ENCODE measurements at regions not wholly inside any gene's neighbourhood (a gene's known extent, or its start where the extent isn't known, plus 50 kb on each side); places are given as distances from the start of the nearest gene placed in this dataset.

- no peak for DNase-seq
- Mint-ChIP-seq H3K9me3 (peaks cover 0 to 15% (median 6%) of the 10 kb centered on the region in 7 donors), H3K27ac (no peak overlapping the region), H3K4me1 (peaks cover 0 to 3% (median 0%) of the 10 kb centered on the region in 4 donors), H3K27me3 (peaks cover 32% of the 10 kb centered on the region), H3K36me3 (no peaks in the 10 kb centered on the region), H3K4me3 (no peak overlapping the region)
- H3K27me3 ChIP-seq (ENCODE audit: control insufficient read depth, insufficient read depth, low read length), result peaks cover 13% of the 10 kb centered on the region
- H3K4me1 ChIP-seq (ENCODE audit: control insufficient read depth, insufficient read depth, low read length, poor library complexity, severe bottlenecking), result no peaks in the 10 kb centered on the region
- ATAC-seq (ENCODE audit: low read depth in 2 of 2), result no peak
- no peak overlapping the region for H3K4me3 ChIP-seq (ENCODE audit: low read depth, low read length)
- peaks cover 3 to 7% of the 10 kb centered on the region in 2 experiments for H3K9me3 ChIP-seq (ENCODE audit: control insufficient read depth in 2 of 2, low read length in 2 of 2)
- no peaks in the 10 kb centered on the region for H3K36me3 ChIP-seq (ENCODE audit: control insufficient read depth, insufficient read depth, low read length)
- no peak overlapping the region for H3K27ac ChIP-seq (ENCODE audit: insufficient read depth, low read length, poor library complexity, severe bottlenecking)
Measured at GRCh38 chr6:16987996-16988395, 113.9 kb upstream of the STMND1 start.

GRCh38 chr6:16985513-16986284 is 116.2 kb upstream of the STMND1 start:
- Mint-ChIP-seq H3K9me3 (peaks cover 0 to 15% (median 4%) of the 10 kb centered on the region in 7 donors), H3K36me3 (no peaks in the 10 kb centered on the region), H3K27me3 (peaks cover 29% of the 10 kb centered on the region), H3K4me3 (no peak overlapping the region), H3K27ac (no peak overlapping the region), H3K4me1 (peaks cover 0 to 3% (median 0%) of the 10 kb centered on the region in 4 donors)
- Histone ChIP-seq H3K27ac (ENCODE audit: insufficient read depth, low read length, poor library complexity, severe bottlenecking) (no peak overlapping the region), H3K36me3 (ENCODE audit: control insufficient read depth, insufficient read depth, low read length) (no peaks in the 10 kb centered on the region), H3K4me1 (ENCODE audit: control insufficient read depth, insufficient read depth, low read length, poor library complexity, severe bottlenecking) (no peaks in the 10 kb centered on the region), H3K4me3 (ENCODE audit: low read depth, low read length) (no peak overlapping the region), H3K27me3 (ENCODE audit: control insufficient read depth, insufficient read depth, low read length) (peaks cover 10% of the 10 kb centered on the region), H3K9me3 (ENCODE audit: control insufficient read depth in 2 of 2, low read length in 2 of 2) (peaks cover 3 to 7% of the 10 kb centered on the region in 2 experiments)
- no peak for ATAC-seq (ENCODE audit: low read depth in 2 of 2)
- DNase-seq, result no peak

GRCh38 chr6:16982807-16983206 is 119.0 kb upstream of the STMND1 start:
- Histone ChIP-seq H3K4me1 (ENCODE audit: control insufficient read depth, insufficient read depth, low read length, poor library complexity, severe bottlenecking) (no peaks in the 10 kb centered on the region), H3K36me3 (ENCODE audit: control insufficient read depth, insufficient read depth, low read length) (no peaks in the 10 kb centered on the region), H3K27me3 (ENCODE audit: control insufficient read depth, insufficient read depth, low read length) (peaks cover 10% of the 10 kb centered on the region), H3K9me3 (ENCODE audit: control insufficient read depth in 2 of 2, low read length in 2 of 2) (no peaks in the 10 kb centered on the region), H3K4me3 (ENCODE audit: low read depth, low read length) (no peak overlapping the region), H3K27ac (ENCODE audit: insufficient read depth, low read length, poor library complexity, severe bottlenecking) (no peak overlapping the region)
- peaks cover 24% of the 10 kb centered on the region for H3K27me3 Mint-ChIP-seq
- H3K27ac Mint-ChIP-seq, result no peak overlapping the region
- H3K9me3 Mint-ChIP-seq, result peaks cover 0 to 9% (median 0%) of the 10 kb centered on the region in 7 donors
- peaks cover 0 to 3% (median 0%) of the 10 kb centered on the region in 4 donors for H3K4me1 Mint-ChIP-seq
- H3K4me3 Mint-ChIP-seq, result no peak overlapping the region
- DNase-seq (no peak), ATAC-seq (ENCODE audit: low read depth in 2 of 2) (no peak)
- no peaks in the 10 kb centered on the region for H3K36me3 Mint-ChIP-seq

- H3K4me3 Mint-ChIP-seq, result no peak overlapping the region
- no peaks in the 10 kb centered on the region for H3K36me3 Mint-ChIP-seq
- DNase-seq (no peak), ATAC-seq (ENCODE audit: low read depth in 2 of 2) (no peak)
- Histone ChIP-seq H3K36me3 (ENCODE audit: control insufficient read depth, insufficient read depth, low read length) (no peaks in the 10 kb centered on the region), H3K27me3 (ENCODE audit: control insufficient read depth, insufficient read depth, low read length) (peaks cover 5% of the 10 kb centered on the region), H3K4me3 (ENCODE audit: low read depth, low read length) (no peak overlapping the region), H3K4me1 (ENCODE audit: control insufficient read depth, insufficient read depth, low read length, poor library complexity, severe bottlenecking) (no peaks in the 10 kb centered on the region), H3K27ac (ENCODE audit: insufficient read depth, low read length, poor library complexity, severe bottlenecking) (no peak overlapping the region), H3K9me3 (ENCODE audit: control insufficient read depth in 2 of 2, low read length in 2 of 2) (no peaks in the 10 kb centered on the region)
- H3K27me3 Mint-ChIP-seq, result peaks cover 21% of the 10 kb centered on the region
- H3K4me1 Mint-ChIP-seq, result no peaks in the 10 kb centered on the region
- H3K27ac Mint-ChIP-seq, result no peak overlapping the region
- H3K9me3 Mint-ChIP-seq, result peaks cover 0 to 3% (median 0%) of the 10 kb centered on the region in 7 donors
Measured at GRCh38 chr6:16979677-16980370, 122.0 kb upstream of the STMND1 start.

GRCh38 chr6:16978686-16979085 is 123.2 kb upstream of the STMND1 start:
- Histone ChIP-seq H3K27me3 (ENCODE audit: control insufficient read depth, insufficient read depth, low read length) (no peaks in the 10 kb centered on the region), H3K4me3 (ENCODE audit: low read depth, low read length) (no peak overlapping the region), H3K4me1 (ENCODE audit: control insufficient read depth, insufficient read depth, low read length, poor library complexity, severe bottlenecking) (no peaks in the 10 kb centered on the region), H3K27ac (ENCODE audit: insufficient read depth, low read length, poor library complexity, severe bottlenecking) (no peak overlapping the region), H3K9me3 (ENCODE audit: control insufficient read depth in 2 of 2, low read length in 2 of 2) (no peaks in the 10 kb centered on the region), H3K36me3 (ENCODE audit: control insufficient read depth, insufficient read depth, low read length) (no peaks in the 10 kb centered on the region)
- Mint-ChIP-seq H3K27me3 (peaks cover 19% of the 10 kb centered on the region), H3K36me3 (no peaks in the 10 kb centered on the region), H3K4me3 (no peak overlapping the region), H3K9me3 (peaks cover 0 to 3% (median 0%) of the 10 kb centered on the region in 7 donors), H3K4me1 (no peaks in the 10 kb centered on the region), H3K27ac (no peak overlapping the region)
- DNase-seq (no peak), ATAC-seq (ENCODE audit: low read depth in 2 of 2) (no peak)

- H3K4me1 Mint-ChIP-seq, result peaks cover 0 to 11% (median 2%) of the 10 kb centered on the region in 4 donors
- ATAC-seq (ENCODE audit: low read depth in 2 of 2) (no peak), DNase-seq (no peak)
- H3K9me3 Mint-ChIP-seq, result peaks cover 0 to 4% (median 0%) of the 10 kb centered on the region in 7 donors
- no peaks in the 10 kb centered on the region for H3K27me3 ChIP-seq (ENCODE audit: control insufficient read depth, insufficient read depth, low read length)
- no peaks in the 10 kb centered on the region for H3K36me3 ChIP-seq (ENCODE audit: control insufficient read depth, insufficient read depth, low read length)
- H3K4me3 ChIP-seq (ENCODE audit: low read depth, low read length), result no peak overlapping the region
- H3K9me3 ChIP-seq (ENCODE audit: control insufficient read depth in 2 of 2, low read length in 2 of 2), result no peaks in the 10 kb centered on the region
- no peak overlapping the region for H3K27ac Mint-ChIP-seq
- H3K27me3 Mint-ChIP-seq, result peaks cover 21% of the 10 kb centered on the region
- no peaks in the 10 kb centered on the region for H3K36me3 Mint-ChIP-seq
- H3K27ac ChIP-seq (ENCODE audit: insufficient read depth, low read length, poor library complexity, severe bottlenecking), result no peak overlapping the region
- H3K4me3 Mint-ChIP-seq, result no peak overlapping the region
- H3K4me1 ChIP-seq (ENCODE audit: control insufficient read depth, insufficient read depth, low read length, poor library complexity, severe bottlenecking), result no peaks in the 10 kb centered on the region
Measured at GRCh38 chr6:16976385-16977183, 125.3 kb upstream of the STMND1 start.

- Mint-ChIP-seq H3K4me3 (no peak overlapping the region), H3K36me3 (no peaks in the 10 kb centered on the region), H3K27me3 (peaks cover 16% of the 10 kb centered on the region), H3K9me3 (peaks cover 0 to 1% (median 0%) of the 10 kb centered on the region in 7 donors), H3K27ac (no peak overlapping the region), H3K4me1 (peaks cover 0 to 11% (median 4%) of the 10 kb centered on the region in 4 donors)
- no peak overlapping the region for H3K27ac ChIP-seq (ENCODE audit: insufficient read depth, low read length, poor library complexity, severe bottlenecking)
- DNase-seq, result no peak
- H3K9me3 ChIP-seq (ENCODE audit: control insufficient read depth in 2 of 2, low read length in 2 of 2), result no peaks in the 10 kb centered on the region
- H3K27me3 ChIP-seq (ENCODE audit: control insufficient read depth, insufficient read depth, low read length), result peaks cover 3% of the 10 kb centered on the region
- no peak overlapping the region for H3K4me3 ChIP-seq (ENCODE audit: low read depth, low read length)
- no peaks in the 10 kb centered on the region for H3K36me3 ChIP-seq (ENCODE audit: control insufficient read depth, insufficient read depth, low read length)
- no peaks in the 10 kb centered on the region for H3K4me1 ChIP-seq (ENCODE audit: control insufficient read depth, insufficient read depth, low read length, poor library complexity, severe bottlenecking)
- no peak for ATAC-seq (ENCODE audit: low read depth in 2 of 2)
Measured at GRCh38 chr6:16974704-16975359, 127.0 kb upstream of the STMND1 start.
